Inflammatory macrophage (primary cell): ENCODE measurements at regions not wholly inside any gene's neighbourhood (a gene's known extent, or its start where the extent isn't known, plus 50 kb on each side); places are given as distances from the start of the nearest gene placed in this dataset.

ENCODE experiments used
- DNase-seq, 2 donors: peaks; one replicate each; pipeline ENCODE4 v3.0.0-alpha.2; 2020 to 2022

GRCh38 chr5:79182141-79182540 is 53.8 kb upstream of the JMY start:
- no peak for DNase-seq

GRCh38 chr5:79183011-79183410 is 52.9 kb upstream of the JMY start:
- DNase-seq: peak; percentile 6 to 32

- DNase-seq: no peak
Measured at GRCh38 chr5:79183617-79184016, 52.3 kb upstream of the JMY start.

GRCh38 chr5:79186021-79186420 is 49.9 kb upstream of the JMY start:
- DNase-seq: no peak
